HG02938 (cell line): ENCODE measurements at regions not wholly inside any gene's neighbourhood (a gene's known extent, or its start where the extent isn't known, plus 50 kb on each side); places are given as distances from the start of the nearest gene placed in this dataset.
"Not testable (repeated sequence)": the region's sequence is repeated elsewhere in the genome, so short reads cannot be mapped to it uniquely, and the experiment has no call there.

Source experiments
- ATAC-seq: cut with Tn5 transposase; IDR thresholded peaks from one replicate; pipeline ENCODE4 v1.9.1; 2021; ENCODE audit warnings: mild to moderate bottlenecking, moderate library complexity; ENCODE audit not compliant: unreplicated experiment

- no peak for ATAC-seq
These were observed 193.6 kb downstream of the FAM43A start for GRCh38 chr3:194879126-194879877.

- ATAC-seq: no peak
These were observed 194.6 kb downstream of the FAM43A start for GRCh38 chr3:194879991-194880939.

GRCh38 chr3:194880940-194881925 lies 195.6 kb downstream of the FAM43A start:
- no peak for ATAC-seq

DNA sequence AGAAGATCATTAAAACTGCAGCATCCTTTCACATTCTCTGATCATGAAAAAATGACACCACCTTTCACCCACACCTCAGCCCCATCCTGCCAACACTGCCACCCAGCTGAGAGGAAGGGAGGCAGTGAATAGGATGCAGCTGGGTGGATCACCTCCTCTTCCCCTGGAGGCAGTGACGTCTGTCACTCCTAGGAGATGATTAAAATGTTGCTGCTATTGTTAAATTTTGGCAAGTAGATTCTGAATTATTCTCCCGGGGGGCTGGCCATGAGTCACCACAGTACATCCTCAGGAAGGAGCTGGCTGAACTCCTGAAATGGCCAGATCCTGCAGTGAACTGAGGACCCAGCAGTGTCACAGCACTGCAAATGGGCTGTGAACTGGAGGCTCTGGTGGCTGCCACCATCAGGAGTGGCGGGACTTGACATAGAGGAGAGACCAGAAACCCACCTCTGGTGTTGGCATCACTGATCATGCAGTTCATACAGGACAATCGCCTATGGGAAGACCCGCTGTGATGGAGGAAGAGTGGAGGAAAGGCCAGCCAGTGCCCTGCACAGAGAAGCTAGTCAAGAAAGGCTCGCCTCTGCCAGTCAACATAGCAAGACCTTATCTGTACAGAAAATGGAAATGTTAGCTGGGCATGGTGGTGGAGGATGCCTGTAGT lies 199.1 kb downstream of the FAM43A start:
- no peak for ATAC-seq

- no peak for ATAC-seq
These were observed 200.1 kb downstream of the FAM43A start for GRCh38 chr3:194885766-194886165.

- no peak for ATAC-seq
These were observed 201.2 kb downstream of the FAM43A start for GRCh38 chr3:194886836-194887235.

DNA sequence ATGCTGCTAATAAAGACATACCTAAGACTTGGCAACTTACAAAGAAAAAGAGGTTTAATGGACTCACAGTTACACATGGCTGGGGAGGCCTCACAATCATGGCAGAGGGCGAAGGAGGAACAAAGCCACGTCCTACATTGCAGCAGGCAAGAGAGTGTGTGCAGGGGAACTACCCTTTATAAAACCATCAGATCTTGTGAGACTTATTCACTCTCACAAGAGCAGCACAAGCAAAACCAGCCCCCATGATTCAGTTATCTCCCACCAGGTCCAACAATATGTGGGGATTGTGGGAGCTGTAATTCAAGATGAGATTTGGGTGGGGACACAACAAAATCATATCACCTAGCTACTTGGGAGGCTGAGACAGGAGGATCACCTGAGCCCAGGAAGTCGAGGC lies 202.4 kb downstream of the FAM43A start:
- not testable (repeated sequence) for ATAC-seq

DNA sequence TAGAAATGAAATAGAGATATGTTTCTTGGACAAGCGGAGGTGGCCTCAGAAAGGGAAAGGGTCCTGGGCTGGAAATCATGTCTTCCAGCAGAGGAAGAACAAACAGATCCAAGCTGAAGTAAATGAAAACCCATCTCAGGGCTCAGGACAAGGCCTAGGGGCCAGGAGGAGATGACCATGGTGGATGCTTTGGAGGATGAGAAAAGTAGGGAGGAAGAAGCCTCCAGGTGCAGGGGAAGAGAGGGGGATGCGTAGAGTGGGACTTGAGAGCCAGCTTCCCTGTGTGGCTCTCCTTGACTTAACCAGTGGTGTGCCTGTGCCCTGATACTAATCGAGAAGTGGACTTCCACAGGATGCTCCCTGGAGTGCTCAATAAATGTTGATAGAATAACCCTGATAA lies 203.2 kb downstream of the FAM43A start:
- no peak for ATAC-seq

- ATAC-seq: no peak
These were observed 204.4 kb downstream of the FAM43A start for GRCh38 chr3:194890091-194890490.

GRCh38 chr3:194893121-194893987 lies 207.7 kb downstream of the FAM43A start:
- no peak for ATAC-seq

- ATAC-seq: no peak
These were observed 208.9 kb downstream of the FAM43A start for GRCh38 chr3:194894538-194894937.

DNA sequence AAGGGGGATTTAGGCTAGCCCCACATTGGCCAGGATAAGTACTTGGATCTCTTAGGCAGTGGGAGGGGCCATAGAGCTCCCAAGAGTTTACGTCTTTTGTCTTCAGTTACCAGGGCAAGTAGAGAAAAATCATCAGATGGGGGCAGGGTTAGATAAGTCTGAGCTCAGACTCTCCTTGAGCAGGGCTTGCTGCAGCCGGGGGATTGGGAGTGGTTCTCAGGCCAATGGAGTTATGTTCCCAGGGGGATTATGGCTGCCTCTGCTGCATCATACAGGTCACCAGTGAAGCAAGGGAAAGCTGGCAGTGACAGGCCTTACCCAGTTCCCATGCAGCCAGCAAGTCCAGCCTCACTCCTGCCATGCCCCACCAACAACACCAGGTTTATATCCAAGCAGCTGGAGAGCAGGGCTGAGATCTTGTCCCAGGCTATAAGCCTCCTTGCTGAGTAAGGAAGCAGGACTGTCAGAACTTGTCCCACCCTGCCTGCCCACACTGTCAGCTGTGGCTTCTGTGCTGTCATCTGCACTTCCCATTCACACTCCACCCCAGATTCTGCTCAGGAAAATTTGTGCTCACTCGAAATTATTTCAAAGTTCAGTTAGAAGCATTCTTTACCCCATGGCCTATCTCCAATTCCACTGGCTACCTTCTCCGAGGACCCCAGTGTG lies 215.3 kb downstream of the FAM43A start:
- ATAC-seq: no peak

- not testable (repeated sequence) for ATAC-seq
These were observed 217.8 kb downstream of the FAM43A start for GRCh38 chr3:194903447-194903846.

- not testable (repeated sequence) for ATAC-seq
These were observed 219.3 kb downstream of the FAM43A start for GRCh38 chr3:194904999-194905398.

DNA sequence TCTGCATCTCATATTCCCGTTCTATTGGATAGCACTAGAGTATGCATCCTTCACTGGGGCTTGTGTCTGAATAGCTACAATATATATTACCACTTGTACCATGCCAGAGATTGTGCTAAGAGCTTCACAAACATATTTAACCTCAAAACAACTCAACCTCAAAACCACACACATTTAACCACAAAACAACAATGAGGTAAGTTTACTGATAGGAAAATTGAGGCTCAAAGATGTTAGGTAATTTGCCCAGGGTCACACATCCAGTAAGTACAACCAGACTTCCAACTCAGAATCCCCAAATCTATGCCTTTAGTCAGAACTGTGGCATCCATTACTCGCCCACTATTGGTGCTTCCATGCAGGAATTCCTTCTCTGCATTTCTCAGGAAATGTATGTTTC lies 220.0 kb downstream of the FAM43A start:
- ATAC-seq: no peak

GRCh38 chr3:194906229-194906629 lies 220.5 kb downstream of the FAM43A start:
- no peak for ATAC-seq

DNA sequence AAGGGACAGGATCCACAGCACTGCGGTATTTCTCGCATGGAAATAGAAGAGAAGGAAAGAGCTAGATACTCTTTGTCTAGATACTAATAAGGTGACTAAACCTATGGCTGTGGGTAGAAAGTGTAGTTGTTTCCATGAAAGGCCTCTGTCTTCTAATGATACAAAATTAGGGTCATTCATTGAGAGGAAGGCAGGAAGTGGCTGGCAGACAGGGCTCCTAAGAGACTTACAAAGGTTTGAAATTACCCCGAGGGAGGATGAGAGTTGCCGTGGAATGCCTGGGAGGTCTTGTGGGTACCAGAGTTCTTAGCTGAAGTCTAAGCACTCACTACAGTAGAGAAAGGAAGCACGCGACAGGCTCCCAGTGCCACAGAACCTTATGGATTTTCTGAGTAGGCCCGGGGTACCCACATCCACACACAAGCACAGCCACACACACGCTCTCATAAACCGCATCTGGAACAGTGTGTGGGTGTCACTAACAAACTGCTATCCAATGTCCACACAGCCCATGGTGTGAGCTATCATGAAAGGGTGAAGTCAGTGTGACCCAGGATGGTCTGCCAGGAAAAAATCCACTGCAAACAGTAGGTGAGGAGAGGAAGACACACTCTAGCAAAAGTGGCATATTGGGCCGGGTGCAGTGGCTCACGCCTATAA lies 221.4 kb downstream of the FAM43A start:
- ATAC-seq: no peak

DNA sequence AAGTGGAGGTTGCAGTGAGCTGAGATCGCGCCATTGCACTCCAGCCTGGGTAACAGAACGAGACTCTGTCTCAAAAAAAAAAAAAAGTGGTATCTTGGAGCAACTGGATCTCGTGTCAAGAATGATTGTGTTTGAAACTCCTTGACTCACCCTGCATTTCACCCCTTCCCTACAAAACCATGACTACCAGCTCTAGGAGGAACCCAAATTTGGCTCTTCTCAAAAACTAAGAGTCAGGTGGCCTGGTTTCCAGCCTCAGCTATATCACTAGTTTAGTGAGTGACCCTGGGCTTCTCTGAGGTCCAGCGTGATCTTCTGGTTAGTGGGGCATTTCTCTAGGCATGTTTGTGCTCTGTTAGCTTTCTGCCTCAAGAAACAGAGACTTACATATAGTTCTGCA lies 222.1 kb downstream of the FAM43A start:
- ATAC-seq: no peak
